Activated CD8-positive, alpha-beta T cell treated with anti-CD3 and anti-CD28 coated beads for 36 hours (primary cell): ENCODE measurements at regions not wholly inside any gene's neighbourhood (a gene's known extent, or its start where the extent isn't known, plus 50 kb on each side); places are given as distances from the start of the nearest gene placed in this dataset.

Experiments
- ATAC-seq: fragments of 200-7000 bp; cut with Tn5 transposase; one replicate; pipeline ENCODE4 v1.10.0; 2021; ENCODE audit warnings: mild to moderate bottlenecking, moderate library complexity
- CTCF ChIA-PET: fragments of 350-600 bp; sonication (Branson Sonifier 250); formaldehyde crosslinking; loops from one replicate; lab custom pipeline; 2021; ENCODE audit warnings: antibody characterized with exemption; lab: Charles Lee
- POLR2A ChIA-PET: fragments of 350-600 bp; sonication (Branson Sonifier 250); formaldehyde crosslinking; loops from one replicate; lab custom pipeline; 2021; ENCODE audit warnings: antibody characterized with exemption; lab: Charles Lee
- DNase-seq: peaks from one replicate; pipeline ENCODE4 v3.0.0-alpha.2; 2020
- H3K27ac Mint-ChIP-seq: one replicate; pipeline ENCODE4 v1.8.0; 2021; ENCODE audit warnings: mild to moderate bottlenecking, mixed read lengths
- H3K27me3 Mint-ChIP-seq: one replicate; pipeline ENCODE4 v1.8.0; 2021; ENCODE audit warnings: mixed read lengths
- H3K36me3 Mint-ChIP-seq: one replicate; pipeline ENCODE4 v1.8.0; 2021; ENCODE audit warnings: low read depth, mixed read lengths
- H3K4me1 Mint-ChIP-seq: one replicate; pipeline ENCODE4 v1.8.0; 2021; ENCODE audit warnings: low read depth, mixed read lengths
- H3K4me3 Mint-ChIP-seq: one replicate; pipeline ENCODE4 v1.8.0; 2021; ENCODE audit warnings: mild to moderate bottlenecking, moderate library complexity, mixed read lengths
- H3K9me3 Mint-ChIP-seq: one replicate; pipeline ENCODE4 v1.8.0; 2021; ENCODE audit warnings: mixed read lengths
- intact Hi-C: fragments of 100-400 bp; cut with micrococcal nuclease; formaldehyde crosslinking; loops from one replicate; pipeline ENCODE4 v1.10.0; 2022
- TF ChIP-seq, protein P1 (sequence below): fragments of 200-600 bp; IDR thresholded peaks from one replicate; pipeline ENCODE4 v1.8.0; 2022; ENCODE audit warnings: antibody characterized with exemption, mild to moderate bottlenecking

DNA sequence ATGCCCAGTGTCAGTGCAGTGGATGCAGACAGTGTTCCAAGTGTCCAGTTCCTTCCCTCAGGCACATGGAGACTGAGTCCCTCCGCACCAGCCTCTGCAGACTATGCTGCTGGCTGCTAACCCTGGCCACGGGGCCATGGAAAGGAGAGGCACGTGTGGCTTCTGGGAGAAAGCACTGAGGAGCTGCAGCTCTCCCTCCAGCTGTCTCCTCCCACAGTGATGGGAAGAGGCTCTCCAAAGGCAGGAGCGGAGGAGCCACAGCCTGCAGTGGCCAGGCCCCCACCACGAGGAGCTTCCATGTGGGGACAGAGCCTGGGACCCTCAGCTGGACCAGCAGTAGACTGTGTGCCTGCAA, 141.1 kb downstream of the NDUFA10 start:
- TF ChIP-seq, protein P1, sequence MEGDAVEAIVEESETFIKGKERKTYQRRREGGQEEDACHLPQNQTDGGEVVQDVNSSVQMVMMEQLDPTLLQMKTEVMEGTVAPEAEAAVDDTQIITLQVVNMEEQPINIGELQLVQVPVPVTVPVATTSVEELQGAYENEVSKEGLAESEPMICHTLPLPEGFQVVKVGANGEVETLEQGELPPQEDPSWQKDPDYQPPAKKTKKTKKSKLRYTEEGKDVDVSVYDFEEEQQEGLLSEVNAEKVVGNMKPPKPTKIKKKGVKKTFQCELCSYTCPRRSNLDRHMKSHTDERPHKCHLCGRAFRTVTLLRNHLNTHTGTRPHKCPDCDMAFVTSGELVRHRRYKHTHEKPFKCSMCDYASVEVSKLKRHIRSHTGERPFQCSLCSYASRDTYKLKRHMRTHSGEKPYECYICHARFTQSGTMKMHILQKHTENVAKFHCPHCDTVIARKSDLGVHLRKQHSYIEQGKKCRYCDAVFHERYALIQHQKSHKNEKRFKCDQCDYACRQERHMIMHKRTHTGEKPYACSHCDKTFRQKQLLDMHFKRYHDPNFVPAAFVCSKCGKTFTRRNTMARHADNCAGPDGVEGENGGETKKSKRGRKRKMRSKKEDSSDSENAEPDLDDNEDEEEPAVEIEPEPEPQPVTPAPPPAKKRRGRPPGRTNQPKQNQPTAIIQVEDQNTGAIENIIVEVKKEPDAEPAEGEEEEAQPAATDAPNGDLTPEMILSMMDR = no peak
- no peak overlapping the region for H3K27ac Mint-ChIP-seq
- H3K36me3 Mint-ChIP-seq = no peaks in the 10 kb centered on the region
- peaks cover 5% of the 10 kb centered on the region for H3K27me3 Mint-ChIP-seq
- intact Hi-C loops = no loop called here
- H3K4me1 Mint-ChIP-seq = peaks cover 3% of the 10 kb centered on the region
- no peak overlapping the region for H3K4me3 Mint-ChIP-seq
- ATAC-seq (no peak), DNase-seq (no peak)
- peaks cover 15% of the 10 kb centered on the region for H3K9me3 Mint-ChIP-seq
- POLR2A ChIA-PET = no interaction called here
- CTCF ChIA-PET = interaction anchor here (1.3 to 2.5 kb wide), 2 partner anchors 10 to 617 kb away, joined by 3 to 5 read pairs; no protein-coding TSS in a partner anchor

DNA sequence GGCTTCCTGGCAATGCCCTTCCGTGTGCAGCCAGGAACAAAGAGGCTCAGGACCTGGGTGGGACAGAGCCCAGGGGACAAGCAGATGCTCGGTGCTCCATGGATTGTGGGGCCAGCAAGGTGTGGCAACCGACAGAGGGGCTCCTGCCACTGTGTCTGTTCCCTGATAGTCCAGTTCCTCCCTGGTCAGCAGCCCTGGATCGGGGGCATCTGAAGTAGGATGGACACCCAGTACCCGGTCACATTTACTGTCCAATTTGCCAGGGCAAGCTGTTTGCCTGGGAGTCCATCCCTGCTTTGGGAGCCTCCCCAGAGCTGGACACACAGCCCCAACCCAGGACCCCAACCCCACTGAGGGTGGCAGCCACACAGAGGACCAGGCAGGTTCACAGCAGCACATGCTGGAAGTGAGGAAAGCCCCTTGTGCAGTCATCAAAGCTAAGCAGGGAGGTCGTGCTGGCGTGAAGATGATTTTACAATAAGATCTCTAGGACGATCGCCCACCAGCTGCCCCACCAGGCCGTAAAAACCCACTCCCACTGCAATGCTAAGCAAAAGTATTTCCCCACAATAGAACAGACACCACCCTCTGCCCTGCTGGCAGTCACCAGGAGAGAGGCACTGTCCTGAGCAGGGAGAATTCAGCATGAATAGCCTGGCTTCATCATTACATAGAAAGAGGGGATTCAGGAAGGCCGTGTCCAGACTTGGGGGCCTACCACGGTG, 141.7 kb downstream of the NDUFA10 start:
- H3K27me3 Mint-ChIP-seq = peaks cover 5% of the 10 kb centered on the region
- TF ChIP-seq, protein P1 = no peak
- ChIA-PET POLR2A (no interaction called here), CTCF (interaction anchor here (0.8 to 1.4 kb wide), 4 partner anchors 13 to 844 kb away, joined by 3 to 6 read pairs (median 3); no protein-coding TSS in a partner anchor)
- H3K9me3 Mint-ChIP-seq = peaks cover 15% of the 10 kb centered on the region
- intact Hi-C loops = no loop called here
- no peak for ATAC-seq
- H3K4me1 Mint-ChIP-seq = peaks cover 3% of the 10 kb centered on the region
- H3K27ac Mint-ChIP-seq = no peak overlapping the region
- H3K36me3 Mint-ChIP-seq = no peaks in the 10 kb centered on the region
- no peak for DNase-seq
- no peak overlapping the region for H3K4me3 Mint-ChIP-seq

DNA sequence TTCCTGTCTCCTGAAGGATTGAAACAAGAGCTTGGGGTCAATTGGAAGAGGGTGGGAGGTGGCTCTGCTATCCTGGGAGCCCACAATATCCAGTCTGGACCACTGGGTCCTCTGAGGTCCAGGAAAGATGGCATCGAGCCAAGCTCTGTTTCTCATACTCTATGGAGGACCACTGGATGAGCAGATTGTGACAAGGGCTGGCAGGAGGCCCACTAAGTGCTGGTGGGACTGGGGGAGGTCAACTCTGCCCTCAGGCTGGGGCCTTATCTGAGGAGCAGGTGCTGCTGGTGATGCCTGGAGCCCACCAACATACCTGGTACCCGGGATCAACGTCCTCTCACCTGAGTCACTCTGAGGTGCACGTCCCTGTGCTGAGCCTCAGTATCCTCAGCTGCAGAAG, 142.4 kb downstream of the NDUFA10 start:
- ChIA-PET POLR2A (no interaction called here), CTCF (interaction anchor here (0.8 to 1.4 kb wide), 4 partner anchors 12 to 843 kb away, joined by 3 to 6 read pairs (median 3); no protein-coding TSS in a partner anchor)
- H3K4me1 Mint-ChIP-seq = peaks cover 3% of the 10 kb centered on the region
- peaks cover 5% of the 10 kb centered on the region for H3K27me3 Mint-ChIP-seq
- DNase-seq (no peak), ATAC-seq (no peak)
- no peaks in the 10 kb centered on the region for H3K36me3 Mint-ChIP-seq
- H3K27ac Mint-ChIP-seq = no peak overlapping the region
- intact Hi-C loops = no loop called here
- peaks cover 15% of the 10 kb centered on the region for H3K9me3 Mint-ChIP-seq
- TF ChIP-seq, protein P1 = no peak
- H3K4me3 Mint-ChIP-seq = no peak overlapping the region

DNA sequence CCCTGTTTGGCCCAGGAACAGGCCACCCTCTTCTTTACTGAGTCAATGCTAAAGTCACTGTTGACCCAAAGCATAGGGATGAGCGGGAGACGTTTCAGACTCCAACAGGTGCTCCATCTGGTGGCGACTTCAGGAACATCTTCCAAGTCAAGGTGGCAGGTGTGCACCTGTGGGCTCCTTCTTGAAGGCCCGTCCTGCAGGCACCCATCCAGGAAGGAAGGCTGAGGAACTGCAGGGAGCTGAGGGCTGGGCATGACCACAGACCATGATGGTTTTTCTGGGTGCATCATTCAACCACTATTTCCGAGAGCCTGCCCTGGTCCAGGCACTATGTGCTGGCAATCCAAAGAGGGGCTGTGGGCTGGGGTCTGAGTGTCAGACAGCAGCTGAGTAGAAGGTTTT, 142.8 kb downstream of the NDUFA10 start:
- DNase-seq (peak; percentile 70), ATAC-seq (peak; percentile 69)
- H3K9me3 Mint-ChIP-seq = peaks cover 15% of the 10 kb centered on the region
- H3K27ac Mint-ChIP-seq = no peak overlapping the region
- ChIA-PET CTCF (interaction anchor here (0.8 to 1.4 kb wide), 4 partner anchors 12 to 842 kb away, joined by 3 to 6 read pairs (median 3); no protein-coding TSS in a partner anchor), POLR2A (no interaction called here)
- no peaks in the 10 kb centered on the region for H3K36me3 Mint-ChIP-seq
- intact Hi-C loops = no loop called here
- H3K4me1 Mint-ChIP-seq = peaks cover 3% of the 10 kb centered on the region
- no peak overlapping the region for H3K4me3 Mint-ChIP-seq
- TF ChIP-seq, protein P1 = peak; percentile 70
- peaks cover 5% of the 10 kb centered on the region for H3K27me3 Mint-ChIP-seq
